GM18508 (cell line): ENCODE measurements at regions not wholly inside any gene's neighbourhood (a gene's known extent, or its start where the extent isn't known, plus 50 kb on each side); places are given as distances from the start of the nearest gene placed in this dataset.
"Not testable (repeated sequence)": the region's sequence is repeated elsewhere in the genome, so short reads cannot be mapped to it uniquely, and the experiment has no call there.

Experiments used
- ATAC-seq: cut with Tn5 transposase; IDR thresholded peaks from one replicate; pipeline ENCODE4 v1.9.1; 2021; ENCODE audit warnings: moderate number of reproducible peaks; ENCODE audit not compliant: insufficient read depth, unreplicated experiment

- no peak for ATAC-seq
Observed at GRCh38 chr11:24181395-24182047, 315.3 kb upstream of the LUZP2 start.

- not testable (repeated sequence) for ATAC-seq
Observed at GRCh38 chr11:24185535-24185934, 311.3 kb upstream of the LUZP2 start.

GRCh38 chr11:24196733-24197132 is 300.1 kb upstream of the LUZP2 start:
- no peak for ATAC-seq

GRCh38 chr11:24198481-24198880 is 298.4 kb upstream of the LUZP2 start:
- no peak for ATAC-seq

- no peak for ATAC-seq
Observed at GRCh38 chr11:24199461-24199860, 297.4 kb upstream of the LUZP2 start.

GRCh38 chr11:24206030-24206429 is 290.8 kb upstream of the LUZP2 start:
- ATAC-seq, result no peak

- ATAC-seq, result no peak
Observed at GRCh38 chr11:24206511-24206910, 290.3 kb upstream of the LUZP2 start.

- no peak for ATAC-seq
Observed at GRCh38 chr11:24216488-24216887, 280.4 kb upstream of the LUZP2 start.

GRCh38 chr11:24217319-24217718 is 279.5 kb upstream of the LUZP2 start:
- ATAC-seq, result not testable (repeated sequence)

- no peak for ATAC-seq
Observed at GRCh38 chr11:24225501-24225900, 271.4 kb upstream of the LUZP2 start.

- no peak for ATAC-seq
Observed at GRCh38 chr11:24226606-24227005, 270.2 kb upstream of the LUZP2 start.

GRCh38 chr11:24233041-24233440 is 263.8 kb upstream of the LUZP2 start:
- ATAC-seq, result no peak

- no peak for ATAC-seq
Observed at GRCh38 chr11:24234822-24235508, 261.9 kb upstream of the LUZP2 start.

GRCh38 chr11:24238771-24239645 is 257.8 kb upstream of the LUZP2 start:
- no peak for ATAC-seq

GRCh38 chr11:24239930-24240329 is 256.9 kb upstream of the LUZP2 start:
- ATAC-seq, result no peak

- ATAC-seq, result no peak
Observed at GRCh38 chr11:24240496-24241175, 256.2 kb upstream of the LUZP2 start.

- ATAC-seq, result no peak
Observed at GRCh38 chr11:24246715-24247114, 250.1 kb upstream of the LUZP2 start.

GRCh38 chr11:24247846-24248245 is 249.0 kb upstream of the LUZP2 start:
- no peak for ATAC-seq

GRCh38 chr11:24249921-24250320 is 246.9 kb upstream of the LUZP2 start:
- no peak for ATAC-seq

- no peak for ATAC-seq
Observed at GRCh38 chr11:24253237-24253760, 243.6 kb upstream of the LUZP2 start.
